Progenitor cell of endocrine pancreas (in vitro differentiated cells): ENCODE measurements at regions not wholly inside any gene's neighbourhood (a gene's known extent, or its start where the extent isn't known, plus 50 kb on each side); places are given as distances from the start of the nearest gene placed in this dataset.

ENCODE experiments used
- DNase-seq: peaks from one replicate; pipeline ENCODE4 v3.0.0; 2021; ENCODE audit warnings: low spot score; ENCODE audit not compliant: unreplicated experiment
- H3K27ac Mint-ChIP-seq: 2 replicates; pipeline ENCODE4 v1.8.0; 2021; ENCODE audit warnings: mild to moderate bottlenecking, moderate library complexity, mixed read lengths
- H3K27me3 Mint-ChIP-seq: 2 replicates; pipeline ENCODE4 v1.8.0; 2021; ENCODE audit warnings: mixed read lengths
- H3K36me3 Mint-ChIP-seq: 2 replicates; pipeline ENCODE4 v1.8.0; 2022; ENCODE audit warnings: mixed read lengths; ENCODE audit not compliant: insufficient read depth
- H3K4me1 Mint-ChIP-seq: 2 replicates; pipeline ENCODE4 v1.8.0; 2021; ENCODE audit warnings: low read depth, mixed read lengths
- H3K4me3 Mint-ChIP-seq: 2 replicates; pipeline ENCODE4 v1.8.0; 2021; ENCODE audit warnings: low read depth, mild to moderate bottlenecking, moderate library complexity, mixed read lengths
- H3K9me3 Mint-ChIP-seq: 2 replicates; pipeline ENCODE4 v1.8.0; 2021; ENCODE audit warnings: low read depth, mixed read lengths
- TF ChIP-seq, protein P1 (sequence below): fragments of 200-600 bp; sonication (generic); IDR thresholded peaks from one replicate; pipeline ENCODE4 v1.5.0; 2021; ENCODE audit warnings: antibody characterized with exemption, mild to moderate bottlenecking; ENCODE audit not compliant: unreplicated experiment

DNA sequence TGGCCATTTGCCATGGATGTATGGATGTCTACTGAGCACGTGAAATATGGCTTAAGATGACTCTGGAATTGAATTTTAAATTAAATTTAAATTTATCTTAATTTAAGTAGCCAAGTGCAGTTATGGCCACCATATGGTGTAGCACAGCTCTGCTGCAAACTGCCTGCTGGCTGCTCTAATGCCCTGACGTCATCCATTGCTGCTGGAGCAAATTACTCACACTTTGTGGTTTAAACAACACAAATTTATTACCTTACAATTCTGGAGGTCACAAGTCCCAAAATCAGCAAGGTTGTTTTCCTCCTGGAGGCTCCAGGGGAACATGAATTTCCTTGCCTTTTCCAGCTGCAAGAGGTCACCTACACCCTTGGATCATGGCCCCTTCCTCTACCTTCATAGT, 679.3 kb upstream of the EEF2KMT start:
- Mint-ChIP-seq H3K27me3 (peaks cover 5% of the 10 kb centered on the region), H3K9me3 (no peaks in the 10 kb centered on the region), H3K4me1 (peaks cover 8% of the 10 kb centered on the region), H3K27ac (no peak overlapping the region), H3K36me3 (no peaks in the 10 kb centered on the region), H3K4me3 (no peak overlapping the region)
- TF ChIP-seq, protein P1, sequence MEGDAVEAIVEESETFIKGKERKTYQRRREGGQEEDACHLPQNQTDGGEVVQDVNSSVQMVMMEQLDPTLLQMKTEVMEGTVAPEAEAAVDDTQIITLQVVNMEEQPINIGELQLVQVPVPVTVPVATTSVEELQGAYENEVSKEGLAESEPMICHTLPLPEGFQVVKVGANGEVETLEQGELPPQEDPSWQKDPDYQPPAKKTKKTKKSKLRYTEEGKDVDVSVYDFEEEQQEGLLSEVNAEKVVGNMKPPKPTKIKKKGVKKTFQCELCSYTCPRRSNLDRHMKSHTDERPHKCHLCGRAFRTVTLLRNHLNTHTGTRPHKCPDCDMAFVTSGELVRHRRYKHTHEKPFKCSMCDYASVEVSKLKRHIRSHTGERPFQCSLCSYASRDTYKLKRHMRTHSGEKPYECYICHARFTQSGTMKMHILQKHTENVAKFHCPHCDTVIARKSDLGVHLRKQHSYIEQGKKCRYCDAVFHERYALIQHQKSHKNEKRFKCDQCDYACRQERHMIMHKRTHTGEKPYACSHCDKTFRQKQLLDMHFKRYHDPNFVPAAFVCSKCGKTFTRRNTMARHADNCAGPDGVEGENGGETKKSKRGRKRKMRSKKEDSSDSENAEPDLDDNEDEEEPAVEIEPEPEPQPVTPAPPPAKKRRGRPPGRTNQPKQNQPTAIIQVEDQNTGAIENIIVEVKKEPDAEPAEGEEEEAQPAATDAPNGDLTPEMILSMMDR: no peak
- no peak for DNase-seq

GRCh38 chr16:5775916-5776315, 678.3 kb upstream of the EEF2KMT start:
- H3K4me3 Mint-ChIP-seq: no peak overlapping the region
- TF ChIP-seq, protein P1: no peak
- H3K36me3 Mint-ChIP-seq: no peaks in the 10 kb centered on the region
- no peak for DNase-seq
- H3K9me3 Mint-ChIP-seq: no peaks in the 10 kb centered on the region
- H3K27me3 Mint-ChIP-seq: peaks cover 5% of the 10 kb centered on the region
- H3K4me1 Mint-ChIP-seq: peaks cover 8% of the 10 kb centered on the region
- H3K27ac Mint-ChIP-seq: no peak overlapping the region

DNA sequence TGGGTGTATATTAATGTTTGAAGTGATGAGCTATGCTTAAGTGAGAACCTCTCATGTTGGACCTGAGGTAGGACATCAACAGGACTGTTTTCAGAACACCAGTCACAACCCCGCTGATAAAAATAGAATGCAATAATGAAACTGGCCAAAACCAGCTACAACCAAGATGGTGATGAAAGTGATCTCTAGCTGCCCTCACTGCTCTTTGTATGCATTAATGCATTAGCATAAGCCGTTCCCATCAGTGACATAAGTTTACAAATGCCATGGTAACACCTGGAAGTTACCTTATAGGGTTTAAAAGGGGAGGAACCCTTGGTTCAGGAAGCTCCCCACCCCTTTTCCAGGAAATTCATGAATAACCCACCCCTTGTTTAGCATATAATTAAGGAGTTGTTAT, 672.5 kb upstream of the EEF2KMT start:
- DNase-seq: no peak
- Mint-ChIP-seq H3K4me3 (no peak overlapping the region), H3K9me3 (no peaks in the 10 kb centered on the region), H3K27ac (no peak overlapping the region), H3K36me3 (no peaks in the 10 kb centered on the region), H3K4me1 (peaks cover 8% of the 10 kb centered on the region), H3K27me3 (peaks cover 5% of the 10 kb centered on the region)
- TF ChIP-seq, protein P1: no peak

DNA sequence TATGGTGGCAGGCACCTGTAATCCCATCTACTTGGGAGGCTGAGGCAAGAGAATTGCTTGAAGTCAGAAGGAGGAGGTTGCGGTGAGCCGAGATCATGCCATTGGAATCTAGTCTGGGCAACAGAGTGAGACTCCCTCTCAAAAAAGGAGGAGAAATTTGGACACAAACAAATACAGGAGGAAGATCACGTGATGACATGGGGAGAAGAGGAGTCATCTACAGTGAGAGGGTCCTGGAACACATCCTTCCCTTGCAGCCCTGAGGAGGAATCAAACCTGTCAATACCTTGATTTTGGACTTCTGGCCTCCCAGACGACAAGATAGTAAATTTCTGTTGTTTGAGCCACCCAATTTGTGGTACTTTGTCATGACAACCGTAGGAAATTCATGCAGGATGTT, 671.9 kb upstream of the EEF2KMT start:
- TF ChIP-seq, protein P1: no peak
- no peaks in the 10 kb centered on the region for H3K9me3 Mint-ChIP-seq
- peaks cover 5% of the 10 kb centered on the region for H3K27me3 Mint-ChIP-seq

DNA sequence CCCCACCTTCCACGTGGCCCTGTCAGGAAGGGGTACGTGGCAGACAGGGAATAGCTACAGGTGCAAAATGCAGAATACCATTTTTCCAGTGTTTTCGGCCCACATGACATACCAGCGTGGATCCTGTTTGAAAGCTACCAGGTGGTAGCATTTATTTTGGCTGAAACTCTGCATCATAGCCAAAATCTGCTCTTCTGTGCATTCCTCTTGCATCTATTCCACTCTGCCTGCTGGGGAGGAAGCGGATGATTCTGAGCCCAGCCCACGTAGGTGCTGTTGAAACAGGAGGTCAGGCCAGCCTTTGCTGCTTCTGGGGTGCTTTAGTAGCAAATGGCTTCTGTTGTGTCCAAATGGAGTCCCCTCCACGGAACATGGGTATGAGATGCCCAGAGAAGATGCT, 670.9 kb upstream of the EEF2KMT start:
- Mint-ChIP-seq H3K27me3 (peaks cover 9% of the 10 kb centered on the region), H3K4me3 (no peak overlapping the region), H3K4me1 (no peaks in the 10 kb centered on the region), H3K9me3 (no peaks in the 10 kb centered on the region), H3K36me3 (no peaks in the 10 kb centered on the region), H3K27ac (no peak overlapping the region)
- DNase-seq: no peak
- TF ChIP-seq, protein P1: no peak

More for the DNA sequence above, 671.9 kb upstream of the EEF2KMT start:
- Mint-ChIP-seq H3K36me3 (no peaks in the 10 kb centered on the region), H3K27ac (no peak overlapping the region), H3K4me1 (peaks cover 6% of the 10 kb centered on the region), H3K4me3 (no peak overlapping the region)
- no peak for DNase-seq
